ENCODE measurements at regions not wholly inside any gene's neighbourhood (a gene's known extent, or its start where the extent isn't known, plus 50 kb on each side); places are given as distances from the start of the nearest gene placed in this dataset.

GRCh38 chr7:118662266-118662665 lies 437.8 kb downstream of the ANKRD7 start:
- in situ Hi-C loops (cut with MboI; ENCODE audit: low sequenced_read_pairs) = no loop called here

- in situ Hi-C loops (cut with MboI; ENCODE audit: low sequenced_read_pairs) = no loop called here
These were observed 440.0 kb downstream of the ANKRD7 start for GRCh38 chr7:118664498-118664897.

- in situ Hi-C loops (cut with MboI; ENCODE audit: low sequenced_read_pairs) = no loop called here
These were observed 446.6 kb downstream of the ANKRD7 start for GRCh38 chr7:118671149-118671548.

DNA sequence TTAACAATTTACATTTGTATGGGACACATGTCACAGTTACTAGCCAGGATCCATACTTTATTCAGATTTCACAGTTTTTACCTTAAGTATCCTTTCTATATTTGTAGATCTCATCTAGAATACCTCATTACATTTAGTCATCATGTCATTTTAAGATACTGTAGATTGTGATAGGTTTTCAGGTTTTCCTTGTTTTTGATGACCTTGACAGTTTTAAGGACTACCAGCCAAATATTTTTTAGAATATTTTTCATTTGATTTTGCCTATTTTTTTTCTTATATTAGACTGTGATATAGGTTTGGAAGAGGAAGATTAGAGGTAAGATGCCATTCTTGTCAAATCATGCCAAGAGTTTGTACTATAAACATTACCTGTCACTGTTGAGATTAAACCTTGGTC lies 460.3 kb downstream of the ANKRD7 start:
- in situ Hi-C loops (cut with MboI; ENCODE audit: low sequenced_read_pairs) = no loop called here

DNA sequence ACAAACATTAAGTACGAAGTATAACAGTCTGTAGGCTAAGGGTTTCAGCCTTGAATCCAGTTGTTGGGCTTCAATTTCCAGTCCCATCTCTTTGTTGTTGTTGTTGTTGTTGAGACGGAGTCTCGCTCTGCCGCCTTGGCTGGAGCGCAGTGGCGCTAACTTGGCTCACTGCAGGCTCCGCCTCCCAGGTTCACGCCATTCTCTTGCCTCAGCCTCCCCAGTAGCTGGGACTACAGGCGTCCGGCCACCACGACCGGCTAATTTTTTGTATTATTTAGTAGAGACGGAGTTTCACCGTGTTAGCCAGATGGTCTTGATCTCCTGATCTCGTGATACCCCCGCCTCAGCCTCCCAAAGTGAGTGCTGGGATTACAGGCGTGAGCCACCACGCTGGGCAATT lies 464.9 kb downstream of the ANKRD7 start:
- in situ Hi-C loops (cut with MboI; ENCODE audit: low sequenced_read_pairs) = no loop called here

DNA sequence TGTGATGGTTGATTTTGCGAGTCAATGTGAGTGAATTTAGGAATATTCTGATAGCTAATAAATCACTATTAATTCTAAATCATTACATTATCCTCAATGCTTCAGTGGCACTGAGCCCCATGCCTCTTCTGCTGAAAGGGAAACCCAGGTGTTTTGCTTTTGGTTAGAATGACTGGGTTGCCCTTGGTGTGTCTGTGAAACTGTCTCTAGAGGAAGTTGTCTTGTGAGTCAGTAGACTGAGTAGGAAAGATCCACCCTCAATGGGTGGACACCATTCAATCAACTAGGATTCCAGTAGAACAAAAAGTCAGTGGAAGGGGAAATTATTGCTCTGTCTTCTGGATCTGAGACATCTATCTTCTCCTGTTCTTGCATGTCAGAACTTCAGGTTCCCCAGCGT lies 472.4 kb downstream of the ANKRD7 start:
- in situ Hi-C loops (cut with MboI; ENCODE audit: low sequenced_read_pairs) = no loop called here

DNA sequence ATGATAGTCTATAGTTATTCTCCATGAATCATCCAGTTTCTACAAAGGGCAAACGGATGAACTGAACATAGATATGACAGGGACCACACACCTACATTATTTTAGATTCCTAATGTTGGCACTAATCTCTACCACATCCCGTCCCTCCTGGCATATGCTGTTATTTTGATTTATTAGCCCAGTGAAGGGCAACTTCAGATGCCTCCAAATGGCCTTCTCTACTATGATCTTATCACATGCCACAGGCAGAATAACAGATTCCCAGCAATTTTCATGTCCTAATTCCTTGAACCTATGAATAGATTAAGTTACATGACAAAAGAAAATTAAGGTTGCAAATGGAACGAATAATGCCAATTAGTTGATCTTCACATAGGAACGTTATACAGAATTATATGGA lies 474.7 kb downstream of the ANKRD7 start:
- in situ Hi-C loops (cut with MboI; ENCODE audit: low sequenced_read_pairs) = no loop called here

DNA sequence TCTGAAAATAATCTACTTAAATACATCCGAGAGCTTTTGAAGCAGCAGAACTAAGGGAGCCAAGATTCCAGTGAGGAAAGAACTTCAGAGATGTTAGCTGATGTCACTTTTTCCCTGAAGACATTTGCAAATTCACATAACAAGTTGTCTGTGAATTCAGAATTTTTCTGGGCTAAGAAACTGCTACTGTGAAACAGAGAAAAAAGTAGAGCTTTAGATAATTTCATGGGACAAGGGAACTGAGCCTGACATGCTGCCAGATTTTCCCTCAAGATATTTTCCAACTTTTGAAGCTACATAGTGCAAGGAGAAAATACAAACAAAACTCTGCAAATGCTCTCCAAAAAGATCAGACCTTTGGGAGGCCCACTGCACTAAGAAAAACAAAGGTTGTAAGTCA lies 484.2 kb downstream of the ANKRD7 start:
- in situ Hi-C loops (cut with MboI; ENCODE audit: low sequenced_read_pairs) = no loop called here

GRCh38 chr7:118711688-118712087 lies 487.2 kb downstream of the ANKRD7 start:
- in situ Hi-C loops (cut with MboI; ENCODE audit: low sequenced_read_pairs) = no loop called here

- in situ Hi-C loops (cut with MboI; ENCODE audit: low sequenced_read_pairs) = no loop called here
These were observed 488.5 kb downstream of the ANKRD7 start for GRCh38 chr7:118713039-118713438.

DNA sequence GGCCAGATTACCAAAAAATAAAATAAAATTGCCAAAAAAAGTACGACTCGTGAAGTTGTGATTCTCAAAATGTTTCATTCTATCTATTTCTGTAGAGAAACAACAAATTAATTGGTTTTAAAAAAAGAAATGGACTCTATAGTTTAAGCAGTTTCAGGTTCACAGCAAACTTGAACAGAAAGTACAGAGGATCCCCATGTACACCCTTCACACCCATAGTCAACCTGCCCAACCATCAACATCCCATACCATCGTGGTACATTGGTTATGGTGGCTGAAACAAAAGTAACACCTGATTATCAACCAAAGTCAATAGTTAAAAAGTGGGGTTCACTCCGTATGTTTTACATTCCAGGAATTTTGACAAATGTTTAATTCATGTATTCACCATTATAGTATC lies 496.1 kb downstream of the ANKRD7 start:
- in situ Hi-C loops (cut with MboI; ENCODE audit: low sequenced_read_pairs) = no loop called here

- in situ Hi-C loops (cut with MboI; ENCODE audit: low sequenced_read_pairs) = no loop called here
These were observed 507.4 kb downstream of the ANKRD7 start for GRCh38 chr7:118731854-118732253.

DNA sequence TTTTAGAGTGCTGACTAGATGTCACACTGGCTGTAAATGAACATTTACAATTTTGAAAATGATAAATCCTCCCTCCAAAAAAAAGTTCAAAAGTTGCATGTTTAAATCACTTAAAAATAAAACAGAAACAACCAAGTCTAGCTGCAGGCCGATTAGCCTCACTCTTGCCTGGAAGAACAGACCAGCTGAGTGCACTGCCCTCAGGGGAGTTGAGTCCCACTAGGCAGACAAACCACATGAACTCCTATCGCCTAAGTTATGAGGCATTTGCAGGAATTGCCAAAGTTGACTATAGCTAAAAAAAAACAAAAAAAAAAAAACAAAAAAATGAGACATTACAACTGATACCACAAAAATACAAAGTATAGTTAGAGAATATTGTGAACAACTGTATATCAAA lies 510.0 kb downstream of the ANKRD7 start:
- in situ Hi-C loops (cut with MboI; ENCODE audit: low sequenced_read_pairs) = no loop called here

DNA sequence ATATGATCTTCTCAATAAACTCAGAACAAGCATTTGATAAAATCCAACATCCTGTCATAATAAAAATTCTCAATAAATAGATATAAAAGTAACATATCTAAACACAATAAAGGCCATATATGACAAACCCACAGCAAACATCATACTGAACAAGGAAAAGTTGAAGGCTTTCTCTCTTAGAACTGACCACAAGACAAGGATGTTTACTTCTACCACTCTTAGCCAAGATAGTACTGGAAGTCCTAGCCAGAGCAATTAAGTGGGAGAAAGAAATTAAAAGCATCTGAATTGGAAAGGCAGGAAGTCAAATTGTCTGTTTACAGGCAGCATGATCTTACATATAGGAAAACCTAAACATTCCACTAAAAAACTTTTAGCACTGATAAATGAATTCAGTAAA lies 510.9 kb downstream of the ANKRD7 start:
- in situ Hi-C loops (cut with MboI; ENCODE audit: low sequenced_read_pairs) = no loop called here

GRCh38 chr7:118737935-118738334 lies 513.4 kb downstream of the ANKRD7 start:
- in situ Hi-C loops (cut with MboI; ENCODE audit: low sequenced_read_pairs) = no loop called here

DNA sequence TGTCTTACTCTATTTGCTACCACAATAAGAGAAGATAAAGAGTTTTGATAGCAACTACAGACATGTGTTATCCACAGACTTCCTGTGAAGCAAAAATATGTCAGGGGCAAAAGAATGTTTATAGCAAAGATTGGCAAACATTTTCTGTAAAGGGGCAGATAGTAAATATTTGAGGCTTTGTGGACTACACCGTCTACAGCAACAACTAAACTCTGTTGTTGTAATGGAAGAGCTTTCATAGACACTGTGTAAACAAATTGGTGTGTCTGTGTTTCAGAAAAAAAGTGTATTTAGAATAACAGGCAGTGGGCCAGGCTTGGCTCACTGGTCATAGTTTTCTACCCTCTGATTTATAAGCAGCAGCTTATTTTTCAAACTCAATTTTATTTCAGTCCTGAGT lies 521.4 kb downstream of the ANKRD7 start:
- in situ Hi-C loops (cut with MboI; ENCODE audit: low sequenced_read_pairs) = no loop called here

DNA sequence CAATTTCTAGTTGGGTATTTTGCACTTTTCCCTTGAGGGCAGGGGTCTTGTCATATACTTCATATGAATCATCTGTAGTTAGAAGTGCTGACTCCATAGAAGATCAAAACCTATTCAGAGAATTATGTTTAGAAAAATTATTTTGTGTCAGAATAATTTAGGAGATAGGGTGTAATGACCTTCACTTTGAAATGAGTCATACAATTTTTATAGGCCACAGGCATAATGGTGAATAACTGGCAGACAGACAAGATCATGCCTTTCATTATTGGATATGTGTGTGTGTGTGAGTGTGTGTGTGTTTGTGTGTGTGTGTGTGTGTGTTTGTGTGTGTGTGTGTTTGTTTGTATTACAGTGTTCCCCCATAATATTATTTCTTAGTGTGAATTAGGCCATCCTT lies 523.0 kb downstream of the ANKRD7 start:
- in situ Hi-C loops (cut with MboI; ENCODE audit: low sequenced_read_pairs) = no loop called here

GRCh38 chr7:118753479-118753878 lies 529.0 kb downstream of the ANKRD7 start:
- in situ Hi-C loops (cut with MboI; ENCODE audit: low sequenced_read_pairs) = no loop called here

GRCh38 chr7:118754608-118755007 lies 530.1 kb downstream of the ANKRD7 start:
- in situ Hi-C loops (cut with MboI; ENCODE audit: low sequenced_read_pairs) = no loop called here

DNA sequence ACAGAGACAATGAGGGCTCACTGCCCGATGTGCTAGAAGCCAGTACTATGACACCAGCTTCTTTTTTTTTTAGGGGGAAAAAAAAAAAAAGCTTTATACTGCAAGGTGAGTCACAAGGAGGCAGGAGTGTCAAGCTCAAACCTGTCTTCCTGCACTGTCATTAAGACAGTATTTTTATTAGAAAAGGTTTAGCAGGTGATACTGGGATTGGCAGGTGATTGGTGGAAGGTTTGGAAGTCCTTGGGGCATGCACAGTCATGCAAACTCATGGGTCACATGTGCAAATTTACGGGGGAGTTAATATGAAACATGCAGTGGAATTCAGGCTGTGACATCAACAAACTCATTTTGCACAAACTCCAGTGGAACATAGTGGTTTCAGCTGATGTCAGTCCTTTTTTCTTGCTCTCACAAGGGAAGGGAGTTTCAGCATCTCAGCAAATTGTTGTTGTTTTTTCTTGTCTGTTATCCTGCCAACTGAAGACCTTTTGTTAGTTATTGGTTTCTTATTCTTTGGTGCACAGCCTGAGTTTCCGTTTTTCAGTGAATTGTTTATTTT lies 530.6 kb downstream of the ANKRD7 start:
- in situ Hi-C loops (cut with MboI; ENCODE audit: low sequenced_read_pairs) = no loop called here

DNA sequence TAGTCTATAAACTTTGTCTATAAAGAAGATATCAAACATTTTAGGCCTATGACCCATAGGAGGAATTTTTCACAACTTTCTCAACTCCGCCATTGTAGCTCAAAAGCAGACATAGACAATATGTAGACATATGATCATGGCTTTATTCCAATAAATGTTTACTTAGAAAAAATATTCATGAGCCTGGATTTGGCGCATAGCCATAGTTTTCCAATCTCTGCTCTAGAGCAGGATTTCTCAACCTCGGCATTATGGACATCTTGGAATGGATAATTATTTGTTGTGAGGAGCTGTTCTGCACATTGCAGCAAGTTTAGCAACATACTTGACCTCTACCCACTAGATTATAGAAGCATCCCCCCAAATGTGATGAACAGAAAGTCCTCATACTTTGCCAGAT lies 532.6 kb downstream of the ANKRD7 start:
- in situ Hi-C loops (cut with MboI; ENCODE audit: low sequenced_read_pairs) = no loop called here

GRCh38 chr7:118758582-118758981 lies 534.1 kb downstream of the ANKRD7 start:
- in situ Hi-C loops (cut with MboI; ENCODE audit: low sequenced_read_pairs) = no loop called here

DNA sequence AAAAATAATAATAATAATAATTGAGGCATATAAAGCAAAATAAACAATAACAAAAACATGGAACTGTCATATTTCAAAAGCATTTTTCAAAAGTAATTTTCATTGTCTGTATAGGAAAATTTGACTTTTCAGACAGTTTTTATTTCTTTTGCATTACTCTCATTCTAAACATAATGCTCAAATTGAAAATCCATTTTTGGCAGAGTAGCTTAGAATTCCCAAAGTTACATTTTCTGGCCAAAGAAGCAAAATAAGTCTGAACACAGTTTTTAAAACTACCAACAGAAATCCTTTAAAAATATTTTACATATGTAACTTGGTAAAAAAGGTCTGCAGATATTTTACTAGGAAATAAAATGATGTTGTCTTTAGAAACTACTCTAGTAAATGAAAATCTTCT lies 535.4 kb downstream of the ANKRD7 start:
- in situ Hi-C loops (cut with MboI; ENCODE audit: low sequenced_read_pairs) = no loop called here

GRCh38 chr7:118762451-118762850 lies 537.9 kb downstream of the ANKRD7 start:
- in situ Hi-C loops (cut with MboI; ENCODE audit: low sequenced_read_pairs) = no loop called here

Data from HL-60/S4 treated with phorbol 12-myristate 13-acetate at 8.2 ng/mL for 4 days and 3 days (cell line).